ENCODE measurements at regions not wholly inside any gene's neighbourhood (a gene's known extent, or its start where the extent isn't known, plus 50 kb on each side); places are given as distances from the start of the nearest gene placed in this dataset.

GRCh38 chr2:7951001-7951400 lies 730.9 kb upstream of the ID2 start:
- no peak for TF ChIP-seq CTCF (IDR thresholded peaks at IDR 0.05; ENCODE audit: low read depth, low read length)
- no peak overlapping the region for H3K4me3 ChIP-seq (replicated peaks in 1 of 2; ENCODE audit: low read depth in 2 of 2, low read length in 2 of 2)
- DNase-seq (ENCODE audit: low read depth in 2 of 2): no peak

GRCh38 chr2:7951490-7951889 lies 730.4 kb upstream of the ID2 start:
- no peak for TF ChIP-seq CTCF (IDR thresholded peaks at IDR 0.05; ENCODE audit: low read depth, low read length)
- DNase-seq (ENCODE audit: low read depth in 2 of 2): no peak
- no peak overlapping the region for H3K4me3 ChIP-seq (replicated peaks in 1 of 2; ENCODE audit: low read depth in 2 of 2, low read length in 2 of 2)

- H3K4me3 ChIP-seq (replicated peaks in 1 of 2; ENCODE audit: low read depth in 2 of 2, low read length in 2 of 2): no peak overlapping the region
- no peak for TF ChIP-seq CTCF (IDR thresholded peaks at IDR 0.05; ENCODE audit: low read depth, low read length)
- DNase-seq (ENCODE audit: low read depth in 2 of 2): no peak
Measured at GRCh38 chr2:7952046-7952745, 729.7 kb upstream of the ID2 start.

GRCh38 chr2:7953195-7953594 lies 728.7 kb upstream of the ID2 start:
- TF ChIP-seq CTCF (IDR thresholded peaks at IDR 0.05; ENCODE audit: low read depth, low read length): no peak

GRCh38 chr2:7954234-7954633 lies 727.6 kb upstream of the ID2 start:
- no peak for TF ChIP-seq CTCF (IDR thresholded peaks at IDR 0.05; ENCODE audit: low read depth, low read length)
- no peak for DNase-seq (ENCODE audit: low read depth in 2 of 2)
- no peak overlapping the region for H3K4me3 ChIP-seq (replicated peaks in 1 of 2; ENCODE audit: low read depth in 2 of 2, low read length in 2 of 2)

More at GRCh38 chr2:7953195-7953594, 728.7 kb upstream of the ID2 start:
- no peak for DNase-seq (ENCODE audit: low read depth in 2 of 2)
- no peak overlapping the region for H3K4me3 ChIP-seq (replicated peaks in 1 of 2; ENCODE audit: low read depth in 2 of 2, low read length in 2 of 2)

GRCh38 chr2:7956126-7956689 lies 725.6 kb upstream of the ID2 start:
- no peak for TF ChIP-seq CTCF (IDR thresholded peaks at IDR 0.05; ENCODE audit: low read depth, low read length)
- DNase-seq (ENCODE audit: low read depth in 2 of 2): no peak
- H3K4me3 ChIP-seq (replicated peaks in 1 of 2; ENCODE audit: low read depth in 2 of 2, low read length in 2 of 2): no peak overlapping the region
